Epithelial cell of prostate (primary cell): ENCODE measurements at regions not wholly inside any gene's neighbourhood (a gene's known extent, or its start where the extent isn't known, plus 50 kb on each side); places are given as distances from the start of the nearest gene placed in this dataset.

Experiments used
- DNase-seq: peaks from one replicate; pipeline ENCODE4 v3.0.0-alpha.2; 2011; ENCODE audit warnings: low read depth, low spot score
- H3K27ac ChIP-seq: fragments of 450-650 bp; 2 replicates; pipeline ENCODE4 v1.5.1; 2017; ENCODE audit warnings: mild to moderate bottlenecking

DNA sequence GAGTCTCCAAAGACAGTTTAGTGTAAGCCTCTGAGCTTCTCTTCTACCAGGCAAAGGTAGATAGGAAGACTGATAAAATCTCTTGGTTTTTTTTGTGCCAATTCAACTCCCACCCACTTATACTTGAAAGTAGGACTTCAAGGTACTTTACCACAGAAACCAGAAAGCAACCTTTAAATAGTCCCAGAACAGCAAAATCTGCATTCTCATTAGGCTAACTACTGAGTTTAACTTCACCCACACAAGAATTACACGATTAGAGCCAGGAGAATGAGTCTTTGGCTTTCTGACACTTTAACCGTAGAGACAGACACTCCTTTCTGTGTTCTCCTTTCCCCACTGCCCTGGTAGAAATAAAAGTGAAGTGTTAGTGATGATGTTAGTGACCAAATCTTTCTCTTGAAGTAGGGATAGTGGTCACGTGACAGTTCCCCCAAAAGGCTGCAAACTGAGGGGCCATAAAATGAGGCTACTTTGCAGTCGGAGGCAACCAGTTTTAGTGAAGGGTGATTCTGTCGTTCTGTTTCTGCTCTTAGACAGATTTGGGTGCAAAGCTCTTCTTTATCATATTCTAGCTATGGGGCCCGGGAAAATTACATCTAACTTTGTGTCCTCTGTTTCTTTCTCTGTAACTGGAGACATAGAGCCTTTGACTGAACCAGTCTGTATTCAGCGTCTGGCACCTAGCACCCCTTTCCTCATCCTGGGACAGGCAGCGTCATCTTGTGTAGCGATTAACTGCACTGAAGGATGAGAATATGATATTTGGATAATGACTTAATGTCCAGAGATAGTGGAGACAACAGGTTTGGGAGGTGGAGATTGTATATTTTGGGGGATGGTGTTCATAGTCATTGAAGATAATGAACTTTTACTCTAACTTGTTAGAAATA, 206.4 kb upstream of the CITED2 start:
- H3K27ac ChIP-seq: no peak overlapping the region
- no peak for DNase-seq

DNA sequence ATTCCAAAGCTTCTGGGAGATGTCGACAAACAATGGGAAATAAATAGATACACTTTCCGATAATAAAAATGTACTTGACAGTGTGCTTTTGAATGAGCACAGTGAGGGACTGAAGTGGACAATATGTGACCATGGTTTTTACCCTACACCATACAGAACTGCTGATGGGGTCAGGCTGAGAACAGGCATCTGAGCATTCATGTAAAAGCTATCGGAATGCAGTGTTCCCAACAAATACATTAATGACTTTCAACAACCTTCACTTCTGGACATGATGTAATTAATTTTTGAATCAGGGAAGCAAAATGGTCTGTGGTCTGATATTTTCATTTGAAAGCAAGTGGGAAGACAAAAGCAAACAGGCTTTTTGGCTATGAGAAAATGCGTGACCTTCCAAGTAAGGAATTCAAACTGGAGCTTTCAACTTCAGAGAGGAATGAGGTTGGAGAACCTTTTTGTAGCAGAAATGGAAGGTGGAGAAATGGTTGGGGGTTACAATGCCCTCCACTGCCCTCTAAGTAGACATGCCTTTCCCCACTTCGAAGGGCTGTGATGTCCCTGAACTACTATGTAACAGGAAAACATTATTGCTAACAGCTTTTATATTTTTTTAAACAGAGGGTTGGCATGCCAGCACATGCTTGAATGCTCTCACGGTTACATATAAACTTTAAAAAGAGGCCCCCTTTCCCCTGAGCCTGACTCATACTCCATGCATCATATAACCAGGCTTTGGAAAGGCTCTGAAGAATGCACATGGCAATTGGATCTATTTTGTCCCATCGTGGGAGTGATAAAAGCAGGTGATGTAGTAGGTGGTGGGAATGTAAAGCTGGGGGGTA, 203.5 kb upstream of the CITED2 start:
- peak overlapping the region; percentile 79 for H3K27ac ChIP-seq
- peak; percentile 57 for DNase-seq

DNA sequence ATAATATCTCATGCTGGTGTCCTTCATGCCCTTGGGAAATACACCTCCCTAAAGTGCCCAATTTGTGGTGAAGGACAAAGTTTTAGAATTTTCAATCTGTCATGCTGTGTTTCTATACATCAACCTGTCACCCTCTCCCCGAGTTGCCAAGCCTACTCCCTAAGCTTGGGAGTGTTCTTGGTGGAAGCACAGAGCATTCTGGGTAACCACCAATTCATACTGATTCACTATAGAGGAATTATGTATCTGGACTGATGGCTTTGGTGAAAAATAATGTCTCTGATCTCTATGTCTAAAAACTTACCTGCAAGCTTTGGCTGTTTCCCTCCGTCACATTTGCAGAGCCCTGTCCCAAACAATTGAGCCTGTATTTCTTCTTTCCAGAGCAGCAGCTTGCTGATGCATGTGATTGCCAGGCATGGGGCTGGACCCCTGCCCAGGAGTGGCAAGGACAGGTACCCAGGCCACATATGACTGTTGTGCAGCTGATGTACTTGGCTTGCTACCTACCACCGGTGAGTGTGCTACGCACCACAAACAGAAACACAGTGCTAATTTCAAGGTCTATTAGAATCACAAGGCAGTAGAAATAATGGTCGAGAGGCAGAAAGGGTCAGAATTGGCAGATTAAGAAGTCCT, 202.8 kb upstream of the CITED2 start:
- H3K27ac ChIP-seq: peak overlapping the region; percentile 79
- no peak for DNase-seq

DNA sequence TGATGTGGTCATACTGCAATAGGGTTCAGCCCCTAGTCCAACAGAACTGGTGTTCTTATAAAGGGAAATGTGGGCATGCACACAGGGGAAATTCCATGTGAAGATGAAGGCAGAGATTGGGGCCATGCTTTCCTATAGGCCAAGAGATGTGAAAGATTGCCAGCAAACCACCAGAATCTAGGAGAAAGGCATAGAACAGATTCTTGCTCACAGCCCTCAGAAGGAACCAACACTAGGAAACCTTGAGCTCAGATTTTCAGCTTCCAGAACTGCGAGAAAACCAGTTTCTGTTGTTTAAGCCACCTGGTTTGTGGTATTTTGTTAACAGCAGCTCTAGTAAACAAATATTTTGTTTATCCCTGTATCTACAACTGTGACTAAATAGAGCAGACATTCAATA, 197.6 kb upstream of the CITED2 start:
- DNase-seq: no peak
- no peak overlapping the region for H3K27ac ChIP-seq

DNA sequence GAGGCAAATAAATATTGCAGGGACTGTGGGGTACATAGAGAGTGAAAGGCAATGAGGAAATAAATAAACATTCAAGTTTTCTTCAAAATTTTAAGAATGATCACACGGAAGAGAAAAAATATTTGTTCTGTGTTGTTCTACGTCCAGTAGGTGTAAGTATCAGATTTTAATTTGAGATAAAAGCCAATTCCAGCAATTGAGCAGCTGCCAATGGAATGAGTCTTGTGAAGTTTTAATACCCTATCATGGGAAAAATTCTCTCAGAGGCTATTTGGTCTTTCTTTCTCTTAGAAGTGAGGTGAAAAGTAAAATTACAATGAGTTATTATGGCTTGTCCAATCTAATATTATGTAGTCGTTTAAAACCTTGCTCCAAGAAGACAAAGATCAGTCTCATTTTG, 195.7 kb upstream of the CITED2 start:
- DNase-seq: no peak
- H3K27ac ChIP-seq: peak overlapping the region; percentile 84

DNA sequence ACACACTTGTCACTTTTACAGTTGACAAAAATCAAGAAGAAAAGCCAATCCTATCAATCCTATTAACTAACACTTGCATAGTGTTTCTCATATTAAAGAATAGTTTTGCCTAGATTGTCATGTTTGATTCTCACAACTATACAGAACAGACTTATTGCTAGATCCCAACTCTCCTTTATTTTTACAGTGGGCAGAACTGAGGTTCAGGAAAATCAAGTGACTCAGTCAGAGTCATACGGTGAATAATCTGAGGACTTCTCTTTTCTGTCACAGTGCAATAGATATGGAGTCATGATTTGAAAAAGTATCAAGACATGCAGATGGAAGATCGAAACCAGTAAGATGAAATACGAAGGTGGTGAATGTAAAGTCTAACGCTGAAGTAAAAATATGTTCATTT, 195.1 kb upstream of the CITED2 start:
- no peak for DNase-seq
- H3K27ac ChIP-seq: peak overlapping the region; percentile 84

DNA sequence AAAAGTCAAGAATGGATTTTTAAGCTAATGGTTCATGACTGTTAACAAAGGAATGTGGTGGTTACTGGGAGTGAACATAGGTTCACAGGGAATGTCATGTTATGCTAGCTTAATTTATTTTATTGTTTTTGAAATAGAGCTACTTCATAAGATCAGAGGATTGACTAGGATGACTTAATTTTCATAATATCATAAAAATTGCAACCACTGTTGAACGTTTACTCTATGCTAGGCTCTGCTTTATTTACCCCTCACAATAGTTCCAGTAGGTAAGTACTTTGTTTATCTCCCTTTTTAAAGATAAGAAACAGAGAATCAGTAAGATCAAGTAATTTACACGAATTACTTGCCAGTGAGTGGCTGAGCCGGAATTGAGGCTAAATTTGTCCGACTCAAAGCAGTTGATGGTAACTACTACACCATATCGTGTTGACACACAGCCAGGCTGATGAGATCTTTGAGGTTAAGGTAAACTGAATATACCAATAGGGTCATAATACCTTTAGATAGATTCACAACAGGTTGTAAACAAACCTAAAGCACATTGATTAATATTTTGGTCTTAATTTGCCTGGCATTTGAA, 194.6 kb upstream of the CITED2 start:
- H3K27ac ChIP-seq: peak overlapping the region; percentile 84
- peak; percentile 10 for DNase-seq

DNA sequence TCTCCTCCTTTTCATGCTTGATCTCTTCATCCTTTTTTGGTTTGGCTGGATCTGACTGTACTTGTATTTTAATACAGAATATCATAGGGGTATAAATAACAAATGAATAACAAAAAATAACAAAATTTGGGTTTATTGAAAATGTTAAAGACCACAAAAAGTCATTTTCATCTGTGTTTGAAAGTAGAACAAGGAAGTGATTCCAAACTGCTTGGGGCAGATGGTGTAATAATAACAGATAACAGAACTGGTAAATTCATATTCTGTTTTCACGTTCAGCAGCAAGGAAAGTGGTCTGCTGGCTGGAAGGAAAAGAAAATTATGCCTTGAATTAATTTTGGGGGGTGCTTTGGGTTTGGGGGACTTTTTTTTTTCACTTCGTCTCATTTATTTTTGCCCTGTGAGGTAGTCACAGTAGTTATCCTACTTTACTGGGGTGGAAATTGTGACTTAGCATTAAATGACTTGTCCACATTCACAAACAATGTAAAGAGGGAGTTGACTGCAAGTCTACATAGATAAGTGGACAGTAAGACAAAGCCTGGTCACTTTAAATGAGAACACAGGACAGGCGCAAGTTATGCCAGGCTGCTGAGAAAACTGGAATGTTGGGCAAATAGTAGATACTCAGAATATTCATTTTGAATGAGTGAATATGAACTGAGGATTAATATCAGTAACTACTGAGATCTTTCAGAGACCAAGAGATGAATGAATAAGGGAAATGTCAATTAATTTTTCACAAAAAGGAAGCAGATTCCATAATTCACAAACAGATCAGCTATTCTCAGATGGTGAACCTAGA, 193.9 kb upstream of the CITED2 start:
- no peak for DNase-seq
- peak overlapping the region; percentile 84 for H3K27ac ChIP-seq

DNA sequence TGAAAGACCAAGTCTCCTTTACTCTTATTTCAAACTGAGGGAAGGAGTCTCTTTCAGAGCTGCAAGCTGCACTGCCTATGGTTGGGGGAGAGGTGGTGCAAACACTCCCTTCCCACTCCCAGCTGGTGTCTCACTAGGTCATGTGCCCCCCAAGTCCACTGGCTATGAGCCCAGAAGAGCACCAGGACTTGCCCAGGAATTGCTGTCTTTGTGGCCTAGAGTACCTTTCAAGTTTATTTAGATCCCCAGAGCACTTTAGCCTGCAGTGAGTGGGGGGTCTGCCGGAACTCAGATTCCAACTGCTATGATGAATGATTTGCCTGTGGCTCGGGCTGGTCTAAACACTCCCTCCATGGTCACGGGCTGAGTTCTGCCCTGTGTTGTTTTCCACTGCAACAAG, 192.6 kb upstream of the CITED2 start:
- no peak overlapping the region for H3K27ac ChIP-seq
- no peak for DNase-seq

DNA sequence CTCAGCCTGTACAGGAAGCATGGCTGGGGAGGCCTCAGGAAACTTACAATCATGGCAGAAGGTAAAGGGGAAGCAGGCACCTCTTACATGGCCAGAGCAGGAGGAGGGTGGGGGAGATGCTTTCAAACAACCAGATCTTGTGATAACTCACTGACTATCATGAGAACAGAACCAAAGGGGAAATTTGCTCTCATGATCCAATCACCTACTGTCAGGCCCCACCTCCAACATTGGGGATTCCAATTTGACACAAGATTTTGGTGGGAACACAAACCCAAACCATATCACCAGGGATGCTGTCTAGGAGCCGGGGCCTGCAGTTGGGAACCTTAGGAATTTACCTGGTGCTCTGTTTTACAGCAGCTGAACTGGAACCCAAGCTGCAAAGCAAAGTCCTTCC, 191.1 kb upstream of the CITED2 start:
- DNase-seq: no peak
- H3K27ac ChIP-seq: no peak overlapping the region

DNA sequence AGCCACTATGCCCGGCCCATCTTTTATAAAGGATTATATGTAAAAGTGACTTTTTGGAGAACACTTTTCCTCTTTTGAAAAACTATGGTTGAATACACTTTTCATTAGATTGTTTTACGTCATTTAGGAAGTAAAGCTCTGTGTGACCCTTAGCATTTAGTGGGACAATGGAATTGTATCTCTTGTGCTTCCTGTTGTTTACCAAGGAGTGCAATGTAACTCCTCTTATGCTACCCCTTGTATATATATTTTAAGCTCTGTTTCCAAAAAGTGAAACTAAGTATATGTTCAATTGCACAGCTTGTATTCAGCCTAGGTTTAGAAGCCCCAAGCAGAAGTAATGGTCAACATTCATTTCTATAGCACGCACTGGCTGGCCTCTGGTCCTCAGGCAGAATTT, 183.1 kb upstream of the CITED2 start:
- no peak for DNase-seq
- H3K27ac ChIP-seq: no peak overlapping the region

DNA sequence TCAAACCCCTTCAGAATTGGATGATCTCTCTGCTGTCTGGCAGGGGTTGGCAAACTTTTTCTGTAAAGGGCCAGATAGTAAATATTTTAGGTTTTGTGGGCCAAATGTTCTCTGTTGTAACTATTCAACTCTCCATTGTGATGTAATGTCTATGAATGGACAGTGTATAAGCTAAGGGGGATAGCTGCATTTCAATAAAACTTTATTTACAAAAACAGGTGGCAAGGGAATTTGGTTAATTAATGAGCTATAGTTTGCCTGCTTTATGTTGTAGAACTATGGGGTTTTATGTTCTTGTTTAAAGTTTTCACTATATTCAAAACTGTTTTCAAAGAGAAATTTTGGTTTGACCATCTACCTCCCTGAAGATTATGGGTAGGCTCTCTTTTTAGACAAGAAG, 182.1 kb upstream of the CITED2 start:
- H3K27ac ChIP-seq: no peak overlapping the region
- no peak for DNase-seq

DNA sequence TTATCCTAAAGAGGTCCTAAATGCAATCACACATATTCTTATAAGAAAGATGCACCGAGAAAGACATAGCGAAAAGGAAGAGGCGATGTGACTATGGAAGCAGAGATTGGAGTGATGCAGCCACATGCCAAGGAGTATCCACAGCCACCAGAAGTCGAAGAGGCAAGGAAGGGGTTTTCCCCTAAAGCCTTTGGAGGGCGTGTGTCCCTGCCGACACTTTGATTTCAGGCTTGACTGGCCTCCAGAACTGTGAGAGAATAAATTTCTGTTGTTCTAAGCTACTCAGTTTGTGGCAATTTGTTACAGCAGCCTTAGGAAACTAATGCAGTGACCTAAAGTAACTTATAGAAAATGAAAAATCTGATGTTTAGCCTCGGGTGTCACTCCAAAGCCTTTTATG, 179.5 kb upstream of the CITED2 start:
- no peak for DNase-seq

DNA sequence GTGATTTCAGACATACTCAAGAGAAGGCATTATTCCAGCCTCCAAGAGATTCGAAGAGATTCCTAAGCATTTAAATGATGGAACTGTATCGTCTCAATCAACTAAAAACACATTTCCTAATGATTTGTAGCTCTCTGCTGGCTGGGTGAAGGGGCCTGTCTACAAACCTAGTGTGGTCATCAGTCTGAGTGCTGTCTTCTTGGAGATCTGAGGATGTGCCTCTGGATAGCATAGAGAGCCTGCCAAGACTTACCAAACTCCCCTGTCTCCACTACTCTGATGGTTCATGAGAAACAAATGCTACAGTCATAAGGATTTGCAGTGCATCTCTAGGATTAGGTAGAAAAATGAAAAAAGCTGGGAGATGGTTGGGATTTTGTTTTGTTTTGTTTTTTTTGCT, 176.9 kb upstream of the CITED2 start:
- H3K27ac ChIP-seq: no peak overlapping the region
- no peak for DNase-seq

More for the DNA sequence above, 179.5 kb upstream of the CITED2 start:
- no peak overlapping the region for H3K27ac ChIP-seq

DNA sequence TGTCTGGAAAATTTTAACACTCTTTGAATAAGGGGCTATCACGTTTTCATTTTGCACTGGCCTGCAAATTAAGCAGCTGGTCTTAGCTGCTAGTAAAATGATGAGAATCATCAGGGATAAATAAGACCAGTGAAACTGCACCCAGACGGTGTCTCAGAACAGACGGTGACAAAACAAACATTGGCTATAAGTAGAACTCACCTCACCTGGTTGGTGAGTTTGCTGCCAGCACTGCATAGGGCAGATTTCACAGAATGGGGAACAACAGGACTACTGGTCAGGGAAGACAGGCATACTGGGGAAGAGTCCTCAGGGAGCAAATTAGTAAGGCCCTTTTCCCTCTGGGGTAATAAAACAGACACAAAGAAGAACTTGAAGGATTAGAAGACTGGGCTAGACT, 175.9 kb upstream of the CITED2 start:
- no peak overlapping the region for H3K27ac ChIP-seq
- DNase-seq: no peak

DNA sequence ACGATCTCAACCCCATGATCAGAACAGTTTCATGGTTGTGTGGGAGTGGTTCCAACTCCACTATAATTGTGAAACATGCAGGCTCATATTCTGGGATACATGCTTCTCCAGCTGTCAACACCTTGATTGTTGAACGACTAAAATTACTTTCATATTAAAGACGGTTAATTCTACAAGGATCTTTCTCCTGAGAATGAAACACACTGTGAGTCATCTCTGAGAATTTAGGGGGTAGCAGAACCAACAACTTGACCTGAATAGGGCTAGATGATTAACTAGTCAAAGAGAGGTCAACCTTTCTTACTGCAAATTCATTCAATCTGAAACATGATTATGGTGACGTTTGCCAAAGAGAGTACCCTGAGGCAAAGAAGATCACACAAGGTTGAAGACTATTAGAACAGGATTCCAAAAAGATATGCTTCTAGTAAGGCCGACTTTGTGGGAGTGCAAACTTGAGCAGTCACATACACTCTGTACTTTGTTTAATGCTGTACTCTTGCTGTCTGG, 175.2 kb upstream of the CITED2 start:
- DNase-seq: no peak
- H3K27ac ChIP-seq: no peak overlapping the region

DNA sequence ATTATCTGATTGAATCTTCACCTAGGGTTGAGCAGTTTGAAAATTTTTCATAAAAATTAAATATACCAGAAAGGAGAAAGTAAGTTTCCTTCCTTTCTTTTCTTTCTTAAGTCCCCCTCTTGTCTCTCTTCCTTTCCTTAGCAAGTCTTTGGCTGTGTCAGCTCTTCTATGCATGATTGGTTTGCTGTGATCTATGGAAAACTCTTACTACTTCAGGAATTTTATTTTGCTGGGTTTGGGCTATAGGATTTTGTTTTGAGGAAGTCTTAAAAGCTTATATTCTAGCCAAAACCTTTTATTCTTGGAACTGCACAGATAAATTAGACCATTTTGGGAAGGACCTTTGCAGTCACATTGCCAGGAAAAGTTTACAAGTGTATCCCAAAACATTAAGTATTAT, 173.4 kb upstream of the CITED2 start:
- no peak for DNase-seq
- H3K27ac ChIP-seq: no peak overlapping the region

DNA sequence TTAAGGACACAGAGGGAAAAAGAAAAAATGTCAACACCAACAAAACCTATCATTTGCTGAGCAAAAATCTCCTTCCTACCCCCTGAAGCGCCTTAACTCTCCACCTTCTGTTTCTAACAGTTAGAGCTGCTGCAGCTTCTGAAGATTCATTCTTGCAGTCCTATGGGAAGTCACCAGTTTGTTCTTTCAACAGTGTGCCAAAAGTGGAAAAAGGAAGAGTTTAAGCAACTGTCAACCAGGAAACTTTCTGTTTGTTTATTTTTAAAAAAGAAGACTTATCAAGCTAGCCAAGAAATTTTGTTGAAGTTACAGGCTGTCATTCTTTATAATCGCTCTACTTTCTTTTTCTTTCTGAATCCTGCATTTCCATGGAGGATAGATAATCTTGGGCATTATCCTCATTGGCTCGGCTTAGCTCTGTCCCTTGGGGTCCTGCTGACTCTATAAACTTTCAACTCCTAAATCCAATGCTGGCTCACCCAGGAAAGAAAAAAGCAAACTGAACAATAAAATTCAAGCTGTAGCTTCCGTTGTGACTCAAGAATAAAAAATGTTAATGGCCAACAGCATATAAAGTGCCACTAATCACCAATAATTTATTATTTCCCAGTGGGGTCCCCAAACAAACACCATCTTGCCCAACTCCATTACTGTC, 172.8 kb upstream of the CITED2 start:
- no peak for DNase-seq
- no peak overlapping the region for H3K27ac ChIP-seq

DNA sequence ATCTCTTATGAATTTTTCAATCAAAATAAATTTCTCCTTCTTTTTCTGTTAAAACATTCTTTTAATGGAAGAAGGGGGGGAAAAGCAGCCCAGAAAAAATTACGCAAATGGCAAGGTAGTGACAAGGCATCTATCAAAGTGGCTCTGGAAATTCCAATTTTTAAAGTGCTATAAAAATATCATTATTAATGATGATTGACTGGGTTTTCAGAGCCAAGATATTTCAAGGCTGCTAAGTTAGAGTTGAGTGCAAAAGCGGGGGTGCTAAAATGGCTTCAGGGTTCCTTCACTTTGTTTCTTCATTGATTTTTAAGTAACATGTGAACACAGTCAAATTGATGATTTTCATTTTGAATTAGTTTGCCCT, 171.6 kb upstream of the CITED2 start:
- H3K27ac ChIP-seq: no peak overlapping the region
- no peak for DNase-seq
